Hepatocyte (in vitro differentiated cells): ENCODE measurements at regions not wholly inside any gene's neighbourhood (a gene's known extent, or its start where the extent isn't known, plus 50 kb on each side); places are given as distances from the start of the nearest gene placed in this dataset.
"Not testable (repeated sequence)": the region's sequence is repeated elsewhere in the genome, so short reads cannot be mapped to it uniquely, and the experiment has no call there.

ENCODE experiments used
- EZH2 ChIP-seq: fragments of 200-600 bp; sonication (generic); IDR thresholded peaks from 2 replicates; pipeline ENCODE4 v1.6.1; 2016; ENCODE audit warnings: antibody characterized with exemption, mild to moderate bottlenecking, borderline replicate concordance
- EZH2phosphoT487 ChIP-seq: fragments of 200-600 bp; sonication (generic); IDR thresholded peaks from one replicate; pipeline ENCODE4 v1.6.1; 2018; ENCODE audit warnings: antibody characterized with exemption, mild to moderate bottlenecking, low read depth, moderate library complexity; ENCODE audit not compliant: unreplicated experiment, severe bottlenecking
- TF ChIP-seq, protein P1 (sequence below): fragments of 200-600 bp; sonication (generic); IDR thresholded peaks from 2 replicates; pipeline ENCODE4 v1.5.1; 2016; ENCODE audit warnings: antibody characterized with exemption, mild to moderate bottlenecking; ENCODE audit not compliant: poor library complexity

DNA sequence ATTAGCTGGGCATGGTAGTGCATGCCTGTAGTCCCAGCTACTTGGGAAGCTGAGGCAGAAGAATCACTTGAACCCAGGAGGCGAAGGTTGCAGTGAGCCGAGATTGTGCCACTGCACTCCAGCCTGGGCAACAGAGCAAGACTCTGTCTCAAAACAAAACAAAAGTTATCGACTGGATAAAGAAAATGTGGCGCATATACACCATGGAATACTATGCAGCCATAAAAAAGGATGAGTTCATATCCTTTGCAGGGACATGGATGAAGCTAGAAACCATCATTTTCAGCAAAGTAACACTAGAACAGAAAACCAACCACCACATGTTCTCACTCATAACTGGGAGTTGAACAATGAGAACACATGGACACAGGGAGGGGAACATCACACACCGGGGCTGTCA is 50.3 kb upstream of the USP9X start:
- TF ChIP-seq, protein P1, sequence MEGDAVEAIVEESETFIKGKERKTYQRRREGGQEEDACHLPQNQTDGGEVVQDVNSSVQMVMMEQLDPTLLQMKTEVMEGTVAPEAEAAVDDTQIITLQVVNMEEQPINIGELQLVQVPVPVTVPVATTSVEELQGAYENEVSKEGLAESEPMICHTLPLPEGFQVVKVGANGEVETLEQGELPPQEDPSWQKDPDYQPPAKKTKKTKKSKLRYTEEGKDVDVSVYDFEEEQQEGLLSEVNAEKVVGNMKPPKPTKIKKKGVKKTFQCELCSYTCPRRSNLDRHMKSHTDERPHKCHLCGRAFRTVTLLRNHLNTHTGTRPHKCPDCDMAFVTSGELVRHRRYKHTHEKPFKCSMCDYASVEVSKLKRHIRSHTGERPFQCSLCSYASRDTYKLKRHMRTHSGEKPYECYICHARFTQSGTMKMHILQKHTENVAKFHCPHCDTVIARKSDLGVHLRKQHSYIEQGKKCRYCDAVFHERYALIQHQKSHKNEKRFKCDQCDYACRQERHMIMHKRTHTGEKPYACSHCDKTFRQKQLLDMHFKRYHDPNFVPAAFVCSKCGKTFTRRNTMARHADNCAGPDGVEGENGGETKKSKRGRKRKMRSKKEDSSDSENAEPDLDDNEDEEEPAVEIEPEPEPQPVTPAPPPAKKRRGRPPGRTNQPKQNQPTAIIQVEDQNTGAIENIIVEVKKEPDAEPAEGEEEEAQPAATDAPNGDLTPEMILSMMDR: not testable (repeated sequence)
- TF ChIP-seq EZH2, EZH2phosphoT487: not testable (repeated sequence)
